ENCODE measurements at regions not wholly inside any gene's neighbourhood (a gene's known extent, or its start where the extent isn't known, plus 50 kb on each side); places are given as distances from the start of the nearest gene placed in this dataset.

GRCh38 chr14:98374136-98374535 is 897.9 kb downstream of the BCL11B start:
- DNase-seq = no peak

- DNase-seq = no peak
These were observed 896.4 kb downstream of the BCL11B start for GRCh38 chr14:98375566-98375965.

GRCh38 chr14:98379830-98380229 is 892.2 kb downstream of the BCL11B start:
- no peak for DNase-seq

- DNase-seq = no peak
These were observed 889.3 kb downstream of the BCL11B start for GRCh38 chr14:98382662-98383061.

- no peak for DNase-seq
These were observed 886.1 kb downstream of the BCL11B start for GRCh38 chr14:98385851-98386250.

GRCh38 chr14:98391061-98391460 is 880.9 kb downstream of the BCL11B start:
- DNase-seq = no peak

- DNase-seq = no peak
These were observed 878.5 kb downstream of the BCL11B start for GRCh38 chr14:98393527-98393926.

GRCh38 chr14:98404811-98405210 is 867.2 kb downstream of the BCL11B start:
- no peak for DNase-seq

GRCh38 chr14:98408024-98408555 is 863.9 kb downstream of the BCL11B start:
- DNase-seq = no peak

- DNase-seq = no peak
These were observed 863.3 kb downstream of the BCL11B start for GRCh38 chr14:98408713-98409112.

- DNase-seq = no peak
These were observed 860.8 kb downstream of the BCL11B start for GRCh38 chr14:98411154-98411553.

- DNase-seq = no peak
These were observed 859.6 kb downstream of the BCL11B start for GRCh38 chr14:98412431-98412830.

- DNase-seq = no peak
These were observed 856.2 kb downstream of the BCL11B start for GRCh38 chr14:98415766-98416165.

GRCh38 chr14:98417001-98417400 is 855.0 kb downstream of the BCL11B start:
- DNase-seq = no peak

GRCh38 chr14:98428483-98428994 is 843.5 kb downstream of the BCL11B start:
- DNase-seq = no peak

GRCh38 chr14:98433436-98433835 is 838.6 kb downstream of the BCL11B start:
- DNase-seq = no peak

- no peak for DNase-seq
These were observed 834.9 kb downstream of the BCL11B start for GRCh38 chr14:98437113-98437512.

GRCh38 chr14:98444077-98444476 is 827.9 kb downstream of the BCL11B start:
- no peak for DNase-seq

- DNase-seq = no peak
These were observed 826.3 kb downstream of the BCL11B start for GRCh38 chr14:98445718-98446117.

GRCh38 chr14:98446508-98446907 is 825.5 kb downstream of the BCL11B start:
- no peak for DNase-seq

GRCh38 chr14:98456231-98456630 is 815.8 kb downstream of the BCL11B start:
- DNase-seq = no peak

- no peak for DNase-seq
These were observed 813.3 kb downstream of the BCL11B start for GRCh38 chr14:98458702-98459101.

GRCh38 chr14:98462908-98463307 is 809.1 kb downstream of the BCL11B start:
- DNase-seq = no peak

- no peak for DNase-seq
These were observed 805.2 kb downstream of the BCL11B start for GRCh38 chr14:98466807-98467206.

All from right lung (tissue), 2 donors.